CD4-positive, alpha-beta memory T cell (primary cell): ENCODE measurements at regions not wholly inside any gene's neighbourhood (a gene's known extent, or its start where the extent isn't known, plus 50 kb on each side); places are given as distances from the start of the nearest gene placed in this dataset.
A peak's percentile ranks its signal among the peaks of the same experiment; 100 is the strongest.

Experiments used
- CTCF ChIA-PET: fragments of 350-600 bp; sonication (Branson Sonifier 250); formaldehyde crosslinking; loops from one replicate; lab custom pipeline; 2021; ENCODE audit warnings: inconsistent platforms; ENCODE audit not compliant: partially characterized antibody; lab: Charles Lee
- POLR2A ChIA-PET: fragments of 350-600 bp; sonication (Branson Sonifier 250); formaldehyde crosslinking; loops from one replicate; lab custom pipeline; 2021; ENCODE audit not compliant: partially characterized antibody; lab: Charles Lee
- DNase-seq, 5 donors: peaks; one replicate each; pipeline versions ENCODE4 v3.0.0 to v3.0.0-alpha.2; 2020 to 2022; ENCODE audit warnings: mixed read lengths in 1 of 5
- H3K27ac ChIP-seq: one replicate; pipeline ENCODE4 v1.7.0; 2013; ENCODE audit warnings: low read depth, low read length
- H3K27me3 ChIP-seq: 2 replicates; pipeline ENCODE4 v1.7.0; 2013; ENCODE audit warnings: mild to moderate bottlenecking, low read length, moderate library complexity; ENCODE audit not compliant: insufficient read depth
- H3K36me3 ChIP-seq: 2 replicates; pipeline ENCODE4 v1.7.0; 2013; ENCODE audit warnings: mild to moderate bottlenecking, low read length, moderate library complexity; ENCODE audit not compliant: insufficient read depth
- H3K4me1 ChIP-seq: 2 replicates; pipeline ENCODE4 v1.7.0; 2013; ENCODE audit warnings: mild to moderate bottlenecking, low read length, moderate library complexity; ENCODE audit not compliant: insufficient read depth
- H3K4me3 ChIP-seq, 2 donors: one replicate each; pipeline ENCODE4 v1.7.0; 2013; ENCODE audit warnings: low read length in 2 of 2, mild to moderate bottlenecking in 1 of 2
- H3K9me3 ChIP-seq, 2 donors: one replicate each; pipeline ENCODE4 v1.7.0; 2013; ENCODE audit warnings: low read length in 2 of 2, control low read depth in 1 of 2; ENCODE audit not compliant: control insufficient read depth in 1 of 2
- H3K27ac Mint-ChIP-seq, 7 donors: one replicate each; pipeline ENCODE4 v1.8.0; 2020 to 2021; ENCODE audit warnings: mixed read lengths in 7 of 7, mild to moderate bottlenecking in 6 of 7, inconsistent platforms in 3 of 7, moderate library complexity in 3 of 7
- H3K27me3 Mint-ChIP-seq, 2 donors: one replicate each; pipeline ENCODE4 v1.8.0; 2020 to 2021; ENCODE audit warnings: mixed read lengths in 2 of 2
- H3K36me3 Mint-ChIP-seq, 2 donors: one replicate each; pipeline ENCODE4 v1.8.0; 2020 to 2021; ENCODE audit warnings: mixed read lengths in 2 of 2, inconsistent platforms in 1 of 2, mild to moderate bottlenecking in 1 of 2
- H3K4me1 Mint-ChIP-seq, 4 donors: one replicate each; pipeline ENCODE4 v1.8.0; 2020 to 2021; ENCODE audit warnings: mixed read lengths in 4 of 4, mild to moderate bottlenecking in 1 of 4
- H3K4me3 Mint-ChIP-seq, 8 donors: one replicate each; pipeline ENCODE4 v1.8.0; 2020 to 2021; ENCODE audit warnings: mixed read lengths in 8 of 8, mild to moderate bottlenecking in 7 of 8, moderate library complexity in 6 of 8, inconsistent platforms in 3 of 8
- H3K9me3 Mint-ChIP-seq, 8 donors: one replicate each; pipeline ENCODE4 v1.8.0; 2020 to 2021; ENCODE audit warnings: mixed read lengths in 8 of 8, mild to moderate bottlenecking in 5 of 8, inconsistent platforms in 3 of 8, moderate library complexity in 1 of 8
- intact Hi-C: fragments of 100-400 bp; cut with micrococcal nuclease; formaldehyde crosslinking; loops from one replicate; pipeline ENCODE4 v1.15.1; 2023

DNA sequence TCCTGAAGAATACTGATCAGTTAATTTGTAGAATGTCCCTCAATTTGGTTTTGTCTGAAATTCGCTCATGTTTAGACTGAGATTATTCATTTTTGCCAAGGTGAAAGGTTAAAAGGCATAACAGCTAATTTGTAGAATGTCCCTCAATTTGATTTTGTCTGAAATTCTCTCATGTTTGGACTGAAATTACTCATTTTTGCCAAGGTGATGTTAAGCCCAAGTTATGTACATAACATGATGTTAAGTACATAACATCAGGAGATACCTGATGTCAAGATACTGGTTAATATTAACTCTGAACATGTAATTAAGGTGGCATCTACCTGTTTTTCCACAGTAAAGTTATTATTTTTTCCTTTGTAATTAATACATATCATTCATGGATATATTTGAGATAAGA, 243.4 kb upstream of the PMFBP1 start:
- Histone ChIP-seq H3K27me3 (no peaks in the 10 kb centered on the region), H3K4me3 (no peak overlapping the region), H3K27ac (no peak overlapping the region), H3K4me1 (no peaks in the 10 kb centered on the region), H3K36me3 (no peaks in the 10 kb centered on the region), H3K9me3 (no peaks in the 10 kb centered on the region)
- ChIA-PET CTCF (no interaction called here), POLR2A (no interaction called here)
- no peaks in the 10 kb centered on the region for H3K27me3 Mint-ChIP-seq
- no peaks in the 10 kb centered on the region for H3K36me3 Mint-ChIP-seq
- H3K4me1 Mint-ChIP-seq = peaks cover 2 to 10% (median 7%) of the 10 kb centered on the region in 4 donors
- H3K4me3 Mint-ChIP-seq = no peak overlapping the region
- H3K27ac Mint-ChIP-seq = no peak overlapping the region
- intact Hi-C loops = no loop called here
- H3K9me3 Mint-ChIP-seq = peaks cover 0 to 7% (median 0%) of the 10 kb centered on the region in 8 donors
- no peak for DNase-seq

DNA sequence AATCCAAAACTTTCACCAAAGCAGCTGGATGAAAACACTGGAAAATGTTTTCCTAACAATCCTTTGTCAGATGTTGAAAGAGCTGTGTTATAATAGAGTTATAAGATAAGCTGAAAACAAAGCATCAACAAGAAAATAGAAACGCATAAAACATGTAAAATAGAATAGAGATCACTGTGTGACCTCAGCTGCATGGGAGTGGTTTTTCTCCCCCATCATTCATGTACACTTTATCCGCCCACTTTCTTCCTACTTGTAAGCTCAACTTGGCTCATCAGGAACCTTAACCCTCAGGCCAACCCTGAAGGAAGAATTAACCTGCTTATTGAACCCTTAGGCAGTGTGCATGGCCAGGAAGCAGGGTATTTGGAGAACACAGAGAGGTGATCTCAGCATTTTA, 238.5 kb upstream of the PMFBP1 start:
- Mint-ChIP-seq H3K9me3 (peaks cover 0 to 4% (median 0%) of the 10 kb centered on the region in 8 donors), H3K27me3 (no peaks in the 10 kb centered on the region), H3K4me1 (peaks cover 0 to 2% (median under 1%) of the 10 kb centered on the region in 4 donors), H3K27ac (peak overlapping the region in 1 of 7 donors; percentile 50), H3K4me3 (no peak overlapping the region), H3K36me3 (no peaks in the 10 kb centered on the region)
- ChIA-PET POLR2A (no interaction called here), CTCF (interaction anchor here (1.6 kb wide), 1 partner anchor 11 kb away, joined by 5 read pairs; no protein-coding TSS in a partner anchor)
- no peaks in the 10 kb centered on the region for H3K9me3 ChIP-seq
- no peaks in the 10 kb centered on the region for H3K27me3 ChIP-seq
- H3K27ac ChIP-seq = no peak overlapping the region
- intact Hi-C loops = no loop called here
- no peak overlapping the region for H3K4me3 ChIP-seq
- no peak for DNase-seq
- H3K4me1 ChIP-seq = no peaks in the 10 kb centered on the region
- no peaks in the 10 kb centered on the region for H3K36me3 ChIP-seq

DNA sequence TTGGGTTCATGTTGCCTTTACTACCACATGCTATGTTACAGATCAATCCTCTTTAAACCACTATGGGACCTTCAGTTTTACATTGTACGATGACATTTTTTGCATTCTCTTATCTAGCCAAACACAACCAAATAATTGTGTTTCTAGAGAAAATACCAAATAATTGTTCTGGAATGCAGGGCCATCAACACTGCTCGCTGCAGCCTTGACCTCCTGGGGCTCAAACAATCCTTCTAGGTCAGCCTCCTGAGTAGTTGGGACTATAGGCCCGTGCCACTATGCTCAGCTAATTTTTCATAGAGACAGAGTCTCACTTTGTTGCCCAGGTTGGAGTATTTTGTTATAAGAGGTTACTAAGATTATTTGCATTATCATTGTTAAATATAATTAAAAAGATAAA, 237.5 kb upstream of the PMFBP1 start:
- no peak overlapping the region for H3K27ac ChIP-seq
- ChIA-PET POLR2A (no interaction called here), CTCF (interaction anchor here (1.6 kb wide), 1 partner anchor 10 kb away, joined by 5 read pairs; no protein-coding TSS in a partner anchor)
- no peaks in the 10 kb centered on the region for H3K4me1 Mint-ChIP-seq
- intact Hi-C loops = no loop called here
- no peaks in the 10 kb centered on the region for H3K4me1 ChIP-seq
- no peak overlapping the region for H3K4me3 Mint-ChIP-seq
- H3K27ac Mint-ChIP-seq = no peak overlapping the region
- DNase-seq = no peak
- no peaks in the 10 kb centered on the region for H3K36me3 Mint-ChIP-seq
- H3K27me3 ChIP-seq = no peaks in the 10 kb centered on the region
- H3K27me3 Mint-ChIP-seq = no peaks in the 10 kb centered on the region
- H3K9me3 Mint-ChIP-seq = peaks cover 0 to 2% (median 0%) of the 10 kb centered on the region in 8 donors
- no peaks in the 10 kb centered on the region for H3K36me3 ChIP-seq
- H3K4me3 ChIP-seq = no peak overlapping the region
- no peaks in the 10 kb centered on the region for H3K9me3 ChIP-seq

DNA sequence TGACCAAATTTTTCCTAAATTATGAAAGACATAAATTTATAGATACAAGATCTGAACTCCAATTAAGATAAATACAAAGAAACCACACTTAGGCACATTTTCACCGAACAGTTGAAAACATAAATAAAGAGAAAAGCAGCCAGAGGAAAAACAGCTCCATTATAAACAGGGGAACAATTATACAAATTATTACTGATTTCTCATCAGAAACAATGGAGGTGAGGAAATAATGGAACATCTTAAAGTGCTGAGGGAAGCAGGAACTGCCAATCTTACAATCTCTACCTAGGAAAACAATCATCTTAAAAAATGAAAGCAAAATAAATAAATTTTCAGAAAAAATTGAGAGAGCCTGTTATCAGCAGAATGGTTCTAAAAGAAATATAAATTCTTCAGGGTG, 234.4 kb upstream of the PMFBP1 start:
- Mint-ChIP-seq H3K4me1 (no peaks in the 10 kb centered on the region), H3K9me3 (peaks cover 0 to 2% (median 0%) of the 10 kb centered on the region in 8 donors), H3K4me3 (no peak overlapping the region), H3K36me3 (no peaks in the 10 kb centered on the region), H3K27ac (no peak overlapping the region), H3K27me3 (no peaks in the 10 kb centered on the region)
- DNase-seq = no peak
- no peaks in the 10 kb centered on the region for H3K4me1 ChIP-seq
- no peak overlapping the region for H3K27ac ChIP-seq
- H3K36me3 ChIP-seq = no peaks in the 10 kb centered on the region
- ChIA-PET CTCF (no interaction called here), POLR2A (no interaction called here)
- H3K9me3 ChIP-seq = no peaks in the 10 kb centered on the region
- H3K27me3 ChIP-seq = no peaks in the 10 kb centered on the region
- H3K4me3 ChIP-seq = no peak overlapping the region
- intact Hi-C loops = no loop called here

DNA sequence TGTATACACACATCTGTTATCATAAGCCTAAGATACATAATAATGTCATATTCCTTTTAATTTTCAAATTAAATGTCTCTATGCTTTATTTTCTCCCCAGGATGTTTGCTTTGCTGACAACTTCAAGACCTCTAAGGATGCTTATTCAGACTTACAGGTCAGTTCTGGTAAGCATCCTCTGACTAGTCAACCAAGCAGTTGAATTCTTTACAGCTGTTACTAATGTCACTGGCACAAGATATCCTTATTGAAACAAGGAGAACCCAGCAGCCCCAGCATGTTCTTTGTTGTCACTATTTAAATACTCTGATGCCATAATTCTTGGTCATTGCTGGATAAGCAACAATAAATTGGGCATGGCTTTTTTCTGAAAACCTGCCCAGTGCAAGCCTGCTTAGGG, 232.3 kb upstream of the PMFBP1 start:
- Mint-ChIP-seq H3K27me3 (no peaks in the 10 kb centered on the region), H3K27ac (no peak overlapping the region), H3K4me1 (no peaks in the 10 kb centered on the region), H3K36me3 (no peaks in the 10 kb centered on the region), H3K4me3 (no peak overlapping the region), H3K9me3 (peaks cover 0 to 2% (median 0%) of the 10 kb centered on the region in 8 donors)
- H3K36me3 ChIP-seq = no peaks in the 10 kb centered on the region
- no peak overlapping the region for H3K27ac ChIP-seq
- no peaks in the 10 kb centered on the region for H3K27me3 ChIP-seq
- POLR2A ChIA-PET = no interaction called here
- intact Hi-C loops = no loop called here
- H3K4me1 ChIP-seq = no peaks in the 10 kb centered on the region
- no peak for DNase-seq
- no peak overlapping the region for H3K4me3 ChIP-seq
- CTCF ChIA-PET = no interaction called here
- H3K9me3 ChIP-seq = no peaks in the 10 kb centered on the region

DNA sequence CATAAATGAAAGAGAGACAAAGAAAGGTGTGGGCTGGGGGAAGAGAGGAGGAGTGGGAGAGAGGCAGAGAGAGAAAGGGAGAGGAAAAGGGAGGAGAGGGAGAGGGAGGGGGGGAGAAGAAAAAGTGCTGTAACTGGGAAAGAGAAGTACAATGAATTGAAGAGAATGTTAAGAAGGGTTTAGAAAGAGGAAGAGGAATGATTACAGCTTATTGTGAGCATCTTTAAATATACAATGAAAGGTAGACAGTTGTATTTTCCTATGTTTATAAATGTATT, 229.1 kb upstream of the PMFBP1 start:
- Histone ChIP-seq H3K27me3 (no peaks in the 10 kb centered on the region), H3K4me3 (no peak overlapping the region), H3K36me3 (no peaks in the 10 kb centered on the region), H3K4me1 (no peaks in the 10 kb centered on the region), H3K9me3 (no peaks in the 10 kb centered on the region), H3K27ac (no peak overlapping the region)
- H3K9me3 Mint-ChIP-seq = peaks cover 0 to 2% (median 0%) of the 10 kb centered on the region in 8 donors
- intact Hi-C loops = no loop called here
- H3K27me3 Mint-ChIP-seq = no peaks in the 10 kb centered on the region
- H3K27ac Mint-ChIP-seq = peak overlapping the region in 1 of 7 donors; percentile 0
- CTCF ChIA-PET = interaction anchor here (0.8 to 2.0 kb wide), 4 partner anchors 10 to 431 kb away, joined by 3 to 7 read pairs (median 6); no protein-coding TSS in a partner anchor
- no peaks in the 10 kb centered on the region for H3K4me1 Mint-ChIP-seq
- DNase-seq = no peak
- POLR2A ChIA-PET = no interaction called here
- no peaks in the 10 kb centered on the region for H3K36me3 Mint-ChIP-seq
- H3K4me3 Mint-ChIP-seq = no peak overlapping the region

DNA sequence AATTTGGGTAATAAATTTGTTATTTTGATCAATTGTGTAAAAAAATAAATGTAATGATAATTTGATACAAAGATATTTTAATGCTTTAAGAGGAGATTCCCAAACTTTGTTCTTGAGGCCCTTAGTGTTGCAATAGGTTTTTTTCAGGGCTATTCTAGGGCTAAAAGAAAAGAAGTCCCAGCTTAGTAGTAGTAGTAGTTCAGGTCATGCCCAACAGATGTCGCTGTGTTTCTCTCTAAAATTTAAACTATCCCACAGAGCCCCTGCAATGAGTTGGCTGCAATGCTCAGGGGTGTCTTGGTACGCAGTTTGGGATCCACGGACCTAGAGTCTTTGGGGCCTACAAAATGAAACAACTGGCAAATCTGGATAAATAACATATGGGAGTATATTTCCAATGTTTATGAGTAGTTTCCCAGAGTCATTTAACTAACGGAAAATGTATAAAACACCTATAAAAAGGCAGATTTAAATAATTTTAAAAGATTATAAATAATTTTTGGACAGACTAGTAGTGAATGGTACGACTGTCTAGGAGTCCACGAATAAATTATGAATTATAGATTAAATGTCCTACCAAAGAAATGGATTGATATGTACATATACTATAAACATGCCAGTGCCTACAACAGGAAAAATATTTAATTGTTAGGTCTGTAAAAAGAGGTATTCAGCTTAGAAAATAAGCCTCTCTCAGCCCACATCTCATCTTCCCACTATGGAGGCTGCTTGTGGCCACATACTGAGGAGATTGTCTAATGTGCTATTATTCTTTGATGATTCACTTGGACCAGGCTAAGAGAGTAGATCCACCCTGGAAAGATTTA, 228.5 kb upstream of the PMFBP1 start:
- Mint-ChIP-seq H3K27me3 (no peaks in the 10 kb centered on the region), H3K9me3 (peaks cover 0 to 2% (median 0%) of the 10 kb centered on the region in 8 donors), H3K4me3 (no peak overlapping the region), H3K36me3 (no peaks in the 10 kb centered on the region), H3K27ac (peak overlapping the region in 1 of 7 donors; percentile 0), H3K4me1 (no peaks in the 10 kb centered on the region)
- DNase-seq = peak in 4 of 5 donors; percentile 1 to 19 (median 10)
- Histone ChIP-seq H3K4me3 (no peak overlapping the region), H3K27ac (no peak overlapping the region), H3K36me3 (no peaks in the 10 kb centered on the region), H3K27me3 (no peaks in the 10 kb centered on the region), H3K9me3 (no peaks in the 10 kb centered on the region), H3K4me1 (no peaks in the 10 kb centered on the region)
- CTCF ChIA-PET = interaction anchor here (0.8 to 2.0 kb wide), 11 partner anchors 9 to 432 kb away, joined by 3 to 7 read pairs (median 3); no protein-coding TSS in a partner anchor
- intact Hi-C loops = no loop called here
- POLR2A ChIA-PET = no interaction called here
